Natural killer cell (primary cell): ENCODE measurements at regions not wholly inside any gene's neighbourhood (a gene's known extent, or its start where the extent isn't known, plus 50 kb on each side); places are given as distances from the start of the nearest gene placed in this dataset.
"Not testable (repeated sequence)": the region's sequence is repeated elsewhere in the genome, so short reads cannot be mapped to it uniquely, and the experiment has no call there.

Experiments used
- ATAC-seq, 3 donors: fragments of 150-1000 bp in 2 of 3; fragments of 200-7000 bp in 1 of 3; cut with Tn5 transposase; 1 replicate in 1 of 3; 2 replicates in 2 of 3; pipeline ENCODE4 v1.10.0; 2021; ENCODE audit warnings: mild to moderate bottlenecking in 2 of 3, moderate library complexity in 2 of 3
- DNase-seq, 2 donors: peaks; one replicate each; pipeline versions ENCODE4 v3.0.0 to v3.0.0-alpha.2; 2013 to 2021; ENCODE audit warnings: mixed read lengths in 1 of 2
- H3K27ac ChIP-seq: one replicate; pipeline ENCODE4 v1.5.1; 2013; ENCODE audit warnings: mild to moderate bottlenecking, low read length
- H3K27me3 ChIP-seq: one replicate; pipeline ENCODE4 v1.6.1; 2013; ENCODE audit warnings: low read length; ENCODE audit not compliant: control insufficient read depth, insufficient read depth
- H3K36me3 ChIP-seq: one replicate; pipeline ENCODE4 v1.6.1; 2013; ENCODE audit warnings: low read length; ENCODE audit not compliant: control insufficient read depth, insufficient read depth
- H3K4me1 ChIP-seq: one replicate; pipeline ENCODE4 v1.6.1; 2013; ENCODE audit warnings: low read length; ENCODE audit not compliant: control insufficient read depth, insufficient read depth
- H3K4me3 ChIP-seq: one replicate; pipeline ENCODE4 v1.5.1; 2013; ENCODE audit warnings: low read length
- H3K9me3 ChIP-seq: one replicate; pipeline ENCODE4 v1.6.1; 2013; ENCODE audit warnings: low read length; ENCODE audit not compliant: control insufficient read depth, insufficient read depth
- H3K27ac Mint-ChIP-seq, 2 donors: one replicate each; pipeline ENCODE4 v1.8.0; 2022; ENCODE audit warnings: mild to moderate bottlenecking in 2 of 2, mixed read lengths in 2 of 2, moderate library complexity in 1 of 2
- H3K27me3 Mint-ChIP-seq, 2 donors: one replicate each; pipeline ENCODE4 v1.8.0; 2022; ENCODE audit warnings: low read depth in 2 of 2, mixed read lengths in 2 of 2
- H3K36me3 Mint-ChIP-seq: one replicate; pipeline ENCODE4 v1.8.0; 2022; ENCODE audit warnings: mixed read lengths
- H3K4me1 Mint-ChIP-seq, 2 donors: one replicate each; pipeline ENCODE4 v1.8.0; 2022; ENCODE audit warnings: mixed read lengths in 2 of 2
- H3K4me3 Mint-ChIP-seq: one replicate; pipeline ENCODE4 v1.8.0; 2022; ENCODE audit warnings: mild to moderate bottlenecking, moderate library complexity, mixed read lengths
- H3K9me3 Mint-ChIP-seq, 2 donors: one replicate each; pipeline ENCODE4 v1.8.0; 2022; ENCODE audit warnings: mixed read lengths in 2 of 2
- CTCF ChIP-seq: fragments of 200-600 bp; IDR thresholded peaks from one replicate; pipeline ENCODE4 v1.8.0; 2022; ENCODE audit warnings: antibody characterized with exemption
- WGBS: methylation state at CpG from one replicate; pipeline ENCODE4 v1.1.7; 2013; ENCODE audit warnings: missing lambda C conversion rate; ENCODE audit not compliant: insufficient coverage; 5-methylcytosine and 5-hydroxymethylcytosine counted together
- intact Hi-C: fragments of 100-400 bp; cut with micrococcal nuclease; formaldehyde crosslinking; loops from one replicate; pipeline ENCODE4 v1.14.2; 2022

- H3K36me3 Mint-ChIP-seq, result peaks cover 18% of the 10 kb centered on the region
- no peak for ATAC-seq
- WGBS, result 81% methylated on average over 2 of the region's 2 CpGs
- Histone ChIP-seq H3K36me3 (no peaks in the 10 kb centered on the region), H3K27ac (no peak overlapping the region), H3K4me1 (no peaks in the 10 kb centered on the region), H3K4me3 (no peak overlapping the region), H3K27me3 (no peaks in the 10 kb centered on the region), H3K9me3 (peaks cover 4% of the 10 kb centered on the region)
- H3K27me3 Mint-ChIP-seq, result no peaks in the 10 kb centered on the region
- DNase-seq, result no peak
- H3K4me1 Mint-ChIP-seq, result no peaks in the 10 kb centered on the region
- H3K9me3 Mint-ChIP-seq, result peaks cover 4 to 12% of the 10 kb centered on the region in 2 donors
- H3K27ac Mint-ChIP-seq, result no peak overlapping the region
- H3K4me3 Mint-ChIP-seq, result no peak overlapping the region
- intact Hi-C loops, result no loop called here
- TF ChIP-seq CTCF, result no peak
These were observed 463.2 kb upstream of the PIK3R1 start for GRCh38 chr5:67752357-67752708.

- ATAC-seq, result no peak
- Histone ChIP-seq H3K4me3 (no peak overlapping the region), H3K27ac (no peak overlapping the region), H3K4me1 (no peaks in the 10 kb centered on the region), H3K36me3 (no peaks in the 10 kb centered on the region), H3K9me3 (peaks cover 4% of the 10 kb centered on the region), H3K27me3 (no peaks in the 10 kb centered on the region)
- H3K27me3 Mint-ChIP-seq, result no peaks in the 10 kb centered on the region
- no peak overlapping the region for H3K4me3 Mint-ChIP-seq
- H3K9me3 Mint-ChIP-seq, result peaks cover 4 to 13% of the 10 kb centered on the region in 2 donors
- H3K27ac Mint-ChIP-seq, result no peak overlapping the region
- 64% methylated on average over 1 of the region's 1 CpG for WGBS
- H3K4me1 Mint-ChIP-seq, result no peaks in the 10 kb centered on the region
- no peak for DNase-seq
- TF ChIP-seq CTCF, result no peak
- intact Hi-C loops, result no loop called here
- peaks cover 20% of the 10 kb centered on the region for H3K36me3 Mint-ChIP-seq
These were observed 467.3 kb upstream of the PIK3R1 start for GRCh38 chr5:67748165-67748690.

GRCh38 chr5:67747096-67747495 lies 468.5 kb upstream of the PIK3R1 start:
- no peak for DNase-seq
- intact Hi-C loops, result no loop called here

GRCh38 chr5:67746608-67747007 lies 468.9 kb upstream of the PIK3R1 start:
- WGBS, result 96% methylated on average over 7 of the region's 9 CpGs
- H3K27me3 ChIP-seq, ATAC-seq, H3K4me1 Mint-ChIP-seq, H3K27ac Mint-ChIP-seq, H3K36me3 ChIP-seq, H3K4me3 Mint-ChIP-seq, H3K9me3 Mint-ChIP-seq, H3K4me3 ChIP-seq, H3K27me3 Mint-ChIP-seq, H3K4me1 ChIP-seq, intact Hi-C loops, H3K27ac ChIP-seq, H3K9me3 ChIP-seq, DNase-seq: not testable (repeated sequence)
- H3K36me3 Mint-ChIP-seq, result peaks cover 13% of the 10 kb centered on the region

More at GRCh38 chr5:67747096-67747495, 468.5 kb upstream of the PIK3R1 start:
- Histone ChIP-seq H3K9me3 (no peaks in the 10 kb centered on the region), H3K27ac (no peak overlapping the region), H3K4me1 (no peaks in the 10 kb centered on the region), H3K27me3 (no peaks in the 10 kb centered on the region), H3K4me3 (no peak overlapping the region), H3K36me3 (no peaks in the 10 kb centered on the region)
- Mint-ChIP-seq H3K4me1 (no peaks in the 10 kb centered on the region), H3K9me3 (peaks cover 2 to 7% of the 10 kb centered on the region in 2 donors), H3K36me3 (peaks cover 13% of the 10 kb centered on the region), H3K27me3 (no peaks in the 10 kb centered on the region), H3K4me3 (no peak overlapping the region), H3K27ac (no peak overlapping the region)
- no peak for TF ChIP-seq CTCF
- 82% methylated on average over 1 of the region's 1 CpG for WGBS
- no peak for ATAC-seq
